Activated T-cell treated with anti-CD3 and anti-CD28 coated beads, Interleukin-2, amount 50 U/mL, for 1 hour (primary cell): ENCODE measurements at regions not wholly inside any gene's neighbourhood (a gene's known extent, or its start where the extent isn't known, plus 50 kb on each side); places are given as distances from the start of the nearest gene placed in this dataset.
"Not testable (repeated sequence)": the region's sequence is repeated elsewhere in the genome, so short reads cannot be mapped to it uniquely, and the experiment has no call there.

Experiments
- DNase-seq: peaks from one replicate; pipeline ENCODE4 v3.0.0-alpha.2; 2020

DNA sequence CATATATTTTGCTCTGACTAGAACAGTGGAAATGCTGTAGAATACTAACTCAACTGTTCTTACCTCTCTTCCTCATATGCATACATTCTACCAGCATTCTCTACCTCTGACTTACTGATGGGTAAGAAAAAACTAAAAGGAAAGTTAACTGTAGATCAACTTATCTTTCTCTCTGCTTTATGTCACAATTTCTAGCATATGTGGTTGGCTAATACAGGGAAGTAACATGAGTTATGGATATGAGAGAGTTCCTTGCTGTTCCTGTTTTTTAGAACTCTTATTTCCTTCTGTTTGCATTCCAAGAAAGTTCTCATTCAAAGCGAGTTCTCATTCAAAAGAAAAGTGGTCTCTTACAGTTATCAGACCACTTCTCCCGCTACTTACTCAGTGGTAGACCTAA is 226.8 kb upstream of the SGK1 start:
- DNase-seq: no peak

DNA sequence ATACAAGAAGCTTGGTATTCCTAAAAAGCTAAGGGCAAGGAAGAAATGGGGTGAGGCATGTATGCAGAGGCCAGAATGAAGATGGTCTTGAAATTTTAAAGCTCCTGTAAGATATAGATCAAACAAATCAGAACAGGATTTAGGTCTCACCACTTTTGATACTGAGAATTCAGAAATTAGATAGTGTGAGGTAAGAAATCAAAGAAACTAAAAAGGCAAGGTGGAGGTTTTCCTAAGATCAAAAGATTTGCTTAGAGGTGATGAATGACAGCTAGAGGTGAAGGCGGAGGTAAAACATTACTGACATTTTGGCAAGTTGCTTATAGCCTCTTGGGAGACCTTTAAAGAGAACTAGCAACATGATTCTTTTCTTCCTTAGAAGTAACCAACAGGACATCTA is 225.2 kb upstream of the SGK1 start:
- DNase-seq: no peak

DNA sequence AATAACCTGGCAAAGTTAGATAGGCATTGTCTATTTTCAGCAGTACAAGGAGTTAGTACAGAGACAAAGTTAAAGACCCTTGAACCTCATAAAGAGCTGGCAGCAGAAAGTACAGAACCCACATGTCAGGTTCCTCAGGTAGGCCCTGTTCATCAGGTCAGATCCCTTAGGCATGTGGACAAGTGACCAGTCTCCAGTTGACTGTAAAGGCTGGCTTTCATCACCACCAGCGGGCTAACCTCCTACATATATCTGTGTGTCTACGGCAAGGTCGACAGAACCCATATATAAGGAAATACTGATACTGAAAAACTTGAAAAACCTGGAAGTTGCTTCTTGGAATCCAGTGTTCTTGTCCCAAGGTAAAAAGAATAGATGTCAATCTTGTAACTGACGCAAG is 223.1 kb upstream of the SGK1 start:
- DNase-seq: no peak

DNA sequence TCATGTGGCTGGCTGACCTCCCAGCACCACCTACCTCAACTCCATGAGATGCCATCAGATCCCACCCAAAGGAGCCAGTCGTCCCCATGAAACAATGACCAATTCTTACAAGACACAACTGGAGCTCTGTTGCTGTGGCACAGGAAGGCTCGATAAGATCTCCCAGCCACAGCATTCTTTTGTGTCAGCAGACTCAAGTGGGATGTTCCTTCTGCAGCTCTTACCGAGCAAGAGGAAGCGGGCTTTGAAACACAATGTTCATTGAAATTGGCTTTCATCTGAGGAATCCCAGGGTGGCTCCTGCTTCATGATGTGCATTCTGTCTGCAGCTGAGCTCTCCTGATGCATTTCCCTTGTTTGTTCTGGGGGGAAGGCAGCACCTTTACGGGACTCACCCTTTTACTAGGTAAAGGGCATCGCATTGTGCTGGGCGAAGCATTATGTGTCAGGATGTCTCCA is 222.0 kb upstream of the SGK1 start:
- DNase-seq: no peak

DNA sequence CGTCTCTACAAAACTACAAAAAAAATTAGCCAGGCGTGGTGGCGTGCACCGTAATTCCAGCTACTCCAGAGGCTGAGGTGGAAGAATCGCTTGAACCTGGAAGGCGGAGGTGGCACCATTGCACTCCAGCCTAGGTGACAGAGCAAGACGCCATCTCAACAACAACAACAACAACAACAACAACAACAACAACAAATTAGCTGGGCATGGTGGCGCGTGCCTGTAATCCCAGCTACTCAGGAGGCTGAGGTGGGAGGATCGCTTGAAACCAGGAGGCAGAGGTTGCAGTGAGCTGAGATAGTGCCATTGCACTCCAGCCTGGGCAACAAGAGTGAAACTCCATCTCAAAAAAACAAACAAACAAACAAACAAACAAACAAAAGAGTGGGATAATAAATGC is 219.9 kb upstream of the SGK1 start:
- not testable (repeated sequence) for DNase-seq

DNA sequence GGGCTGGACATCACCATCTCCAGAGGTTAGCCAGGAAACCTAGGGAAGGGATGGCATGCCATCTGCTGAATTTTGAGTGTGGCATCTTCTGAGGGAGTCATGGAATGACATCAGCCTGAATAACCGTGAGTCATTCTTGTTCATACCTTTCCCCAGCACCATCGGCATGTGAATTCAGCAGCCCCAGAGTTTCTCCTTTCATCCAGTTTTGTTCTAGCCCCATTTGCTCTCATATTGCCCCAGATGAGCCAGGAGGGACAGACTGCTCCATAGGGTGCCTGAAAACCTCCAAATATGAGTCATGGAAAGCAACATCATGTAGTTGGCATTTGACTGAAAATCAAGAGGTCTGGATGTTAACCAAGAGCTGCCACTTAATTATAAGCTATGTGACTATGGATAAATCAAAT is 219.2 kb upstream of the SGK1 start:
- DNase-seq: no peak

DNA sequence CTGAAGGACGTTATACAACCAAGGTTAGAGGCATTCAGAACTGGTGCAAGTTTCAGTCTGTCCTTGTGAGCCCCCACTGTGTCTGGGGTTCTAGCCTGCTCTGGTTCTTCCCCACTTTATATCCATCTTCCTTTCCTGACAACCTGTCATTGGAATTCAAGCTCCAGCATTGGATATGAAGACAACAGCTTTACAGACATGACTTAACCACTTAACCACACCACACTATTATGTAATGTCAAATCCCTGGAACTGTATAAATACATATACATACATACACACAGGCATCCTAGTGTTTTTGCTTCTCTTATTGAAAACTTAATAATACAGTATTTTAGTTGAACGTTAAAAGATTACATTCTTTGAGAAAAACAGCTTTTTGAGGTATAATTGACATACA is 217.9 kb upstream of the SGK1 start:
- no peak for DNase-seq

DNA sequence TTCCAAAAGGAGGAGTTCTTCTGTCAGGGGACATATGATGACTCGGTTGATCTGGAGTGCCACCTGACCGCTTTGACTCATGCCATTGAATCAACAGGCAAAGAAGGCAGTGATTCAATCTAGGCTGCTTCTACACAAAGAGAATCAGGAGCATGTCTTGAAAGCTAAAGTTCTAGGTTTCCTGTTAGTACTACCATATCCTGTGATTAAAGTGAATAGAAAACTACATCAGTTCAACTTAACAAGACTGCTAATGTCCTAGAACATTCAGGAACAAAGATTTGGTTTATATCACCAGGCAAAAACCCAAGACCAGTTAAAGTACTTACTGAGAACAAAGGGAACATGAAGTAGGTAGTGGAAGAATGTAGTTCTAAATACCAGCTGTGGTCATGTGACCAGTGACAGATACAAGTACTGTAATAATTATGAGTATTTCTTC is 216.8 kb upstream of the SGK1 start:
- DNase-seq: no peak

DNA sequence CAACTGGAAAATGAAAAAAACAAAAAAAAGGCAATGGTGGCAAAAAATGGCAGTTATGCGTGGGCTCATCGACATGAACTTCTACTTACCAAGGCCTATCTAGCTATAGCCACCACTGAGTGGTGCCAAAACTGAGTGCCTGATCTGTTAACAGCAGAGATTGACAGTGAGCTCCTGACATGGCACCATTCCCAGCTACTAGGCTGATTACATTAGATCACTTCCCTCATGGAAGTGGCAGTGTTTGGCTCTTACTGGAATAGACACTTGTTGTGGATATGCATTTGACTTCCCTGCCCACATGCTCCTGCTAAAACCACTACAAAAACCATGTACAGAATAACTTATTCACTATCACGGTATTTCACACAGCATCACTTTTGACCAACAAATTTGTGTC is 216.1 kb upstream of the SGK1 start:
- DNase-seq: no peak

DNA sequence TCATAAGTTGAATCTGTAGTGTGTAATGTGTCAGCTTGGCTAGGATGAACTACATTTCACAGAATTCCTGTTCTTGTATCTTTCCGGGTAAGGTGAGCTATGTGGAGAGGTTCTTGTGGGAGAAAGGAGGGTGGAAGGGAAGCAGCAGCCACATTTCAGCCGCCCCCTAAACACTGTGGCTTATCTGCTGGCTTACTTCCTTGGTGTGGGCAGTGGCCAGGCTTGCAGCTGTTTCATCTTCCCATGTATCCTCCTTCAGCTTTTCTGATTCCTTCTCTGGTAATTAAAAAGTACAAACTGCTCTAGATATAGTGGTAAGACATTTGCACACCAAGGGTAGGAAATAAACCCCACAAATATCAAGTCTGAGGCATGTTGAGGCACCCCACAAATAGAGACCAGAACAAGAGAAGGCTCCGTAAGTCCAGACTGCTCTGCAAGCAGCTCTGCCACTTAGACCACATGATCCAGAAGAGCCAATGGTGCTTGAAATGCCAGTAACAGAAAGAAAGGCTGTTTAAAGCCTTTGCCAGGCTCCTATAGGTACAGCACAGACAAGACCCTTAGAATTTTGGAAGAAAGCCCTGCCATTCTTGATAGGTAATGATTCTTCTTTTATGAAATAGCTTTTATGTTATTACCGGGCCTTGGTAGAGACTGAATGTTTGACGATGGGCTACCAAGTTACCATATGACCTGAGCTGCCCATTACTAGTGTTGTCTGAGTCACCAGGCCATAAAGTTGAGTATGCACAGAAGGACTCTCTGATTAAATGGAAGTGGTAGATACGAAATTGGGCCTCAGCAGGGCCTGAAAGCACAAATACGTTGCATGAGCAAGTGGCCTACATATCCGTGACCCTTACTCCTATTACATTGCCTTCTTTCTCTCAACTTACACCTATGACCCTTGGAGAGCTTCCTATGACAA is 215.0 kb upstream of the SGK1 start:
- DNase-seq: no peak

DNA sequence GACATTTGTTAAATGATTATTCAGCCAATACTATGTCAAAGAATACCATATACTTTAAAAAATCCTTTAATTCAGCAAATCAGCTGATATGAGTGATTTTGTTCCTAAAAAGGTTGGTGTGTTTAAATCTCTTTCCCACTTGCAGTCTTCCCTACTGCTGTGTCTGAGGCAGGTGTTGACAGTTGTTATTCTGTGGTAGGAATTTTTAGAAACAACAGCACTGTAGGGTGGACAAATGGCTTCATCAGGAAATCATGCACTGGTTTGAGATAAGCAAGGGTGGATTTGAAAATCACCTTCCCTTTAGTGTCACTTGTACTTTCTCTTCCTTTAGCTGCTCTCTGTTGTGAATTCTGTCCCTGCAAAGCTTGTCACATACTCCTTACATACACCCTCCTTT is 213.7 kb upstream of the SGK1 start:
- no peak for DNase-seq

DNA sequence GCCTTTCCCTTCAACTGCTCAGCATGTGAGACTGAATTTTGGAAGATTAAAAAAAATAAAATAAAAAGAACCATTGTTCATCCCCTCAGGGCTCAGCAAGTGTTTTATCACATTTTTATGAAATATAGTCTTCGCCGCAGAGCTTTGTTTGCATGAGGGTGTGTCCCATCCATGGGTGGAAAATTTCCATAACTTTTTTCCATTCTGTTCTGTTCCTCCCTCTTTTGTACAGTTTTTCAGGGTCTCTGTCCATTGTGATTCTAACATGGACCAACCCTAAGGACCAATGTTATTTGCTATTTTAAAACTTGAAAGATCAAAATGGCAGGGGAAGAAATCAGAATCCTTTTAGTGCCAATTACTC is 213.3 kb upstream of the SGK1 start:
- DNase-seq: no peak

DNA sequence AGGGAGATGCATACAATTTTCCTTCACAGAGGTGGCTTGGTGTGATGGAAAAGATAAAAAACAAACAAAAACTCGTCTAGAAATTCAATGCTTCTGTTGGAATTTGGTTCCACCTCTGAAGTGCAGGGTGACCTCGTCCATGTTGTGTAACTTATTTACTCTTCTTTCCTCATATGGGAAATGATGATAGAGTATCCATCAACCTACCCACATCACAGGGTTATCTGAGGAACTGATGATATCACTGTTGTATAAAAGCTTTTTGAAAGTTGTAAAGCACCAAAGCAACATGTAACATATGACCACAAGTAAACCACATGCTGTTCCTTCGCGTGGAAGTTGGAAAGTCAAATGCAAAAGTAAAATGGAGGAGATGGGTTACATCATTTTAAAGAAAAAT is 212.0 kb upstream of the SGK1 start:
- no peak for DNase-seq

DNA sequence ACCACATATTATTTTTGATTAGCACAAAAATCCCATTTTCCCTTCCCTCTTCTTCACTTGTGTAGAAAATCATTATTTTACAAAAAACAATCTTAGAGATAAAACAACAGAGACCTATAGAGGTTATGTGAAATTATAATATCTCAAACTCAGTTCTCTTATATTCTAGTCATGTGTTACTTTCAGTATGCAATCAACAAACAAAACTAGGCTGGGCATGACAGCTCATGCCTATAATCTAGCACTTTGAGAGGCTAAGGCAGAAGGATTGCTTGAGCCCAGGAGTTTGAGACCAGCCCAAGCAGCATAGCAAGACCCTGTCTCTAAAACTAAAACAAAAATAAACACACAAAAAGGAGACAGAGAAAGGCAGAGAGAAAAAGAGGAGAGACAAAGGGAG is 211.4 kb upstream of the SGK1 start:
- DNase-seq: no peak

DNA sequence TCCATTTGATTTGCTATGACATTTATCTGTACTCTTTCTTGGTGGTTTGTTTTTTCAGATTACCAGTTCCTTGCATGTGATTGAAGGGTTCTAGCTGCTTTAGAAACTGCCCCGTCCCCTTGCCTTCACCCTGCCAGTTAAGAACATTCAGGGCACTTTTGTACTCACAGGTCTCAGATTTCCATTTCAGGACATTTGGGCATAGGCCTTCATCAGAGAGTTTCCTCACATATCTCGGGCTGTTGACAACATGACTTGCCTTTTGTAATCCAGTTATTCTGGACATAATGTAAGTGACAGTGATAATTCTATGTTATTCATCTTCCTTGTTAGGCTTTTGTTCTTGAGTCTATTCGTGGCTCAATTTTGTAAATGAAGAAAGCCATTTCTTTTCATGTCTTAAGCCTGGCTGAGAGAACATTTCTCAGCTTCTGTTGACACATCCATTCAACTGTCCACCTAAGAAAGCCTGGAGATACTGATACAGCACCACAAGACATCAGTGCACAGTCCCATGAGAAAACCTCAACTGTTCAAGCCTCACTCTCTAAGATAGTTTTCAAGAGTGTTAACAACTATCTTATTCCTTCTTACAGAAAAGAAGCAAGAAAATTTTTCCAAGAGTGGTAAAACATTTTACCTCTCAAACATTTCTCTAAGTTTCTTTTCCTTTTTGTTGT is 209.3 kb upstream of the SGK1 start:
- no peak for DNase-seq

DNA sequence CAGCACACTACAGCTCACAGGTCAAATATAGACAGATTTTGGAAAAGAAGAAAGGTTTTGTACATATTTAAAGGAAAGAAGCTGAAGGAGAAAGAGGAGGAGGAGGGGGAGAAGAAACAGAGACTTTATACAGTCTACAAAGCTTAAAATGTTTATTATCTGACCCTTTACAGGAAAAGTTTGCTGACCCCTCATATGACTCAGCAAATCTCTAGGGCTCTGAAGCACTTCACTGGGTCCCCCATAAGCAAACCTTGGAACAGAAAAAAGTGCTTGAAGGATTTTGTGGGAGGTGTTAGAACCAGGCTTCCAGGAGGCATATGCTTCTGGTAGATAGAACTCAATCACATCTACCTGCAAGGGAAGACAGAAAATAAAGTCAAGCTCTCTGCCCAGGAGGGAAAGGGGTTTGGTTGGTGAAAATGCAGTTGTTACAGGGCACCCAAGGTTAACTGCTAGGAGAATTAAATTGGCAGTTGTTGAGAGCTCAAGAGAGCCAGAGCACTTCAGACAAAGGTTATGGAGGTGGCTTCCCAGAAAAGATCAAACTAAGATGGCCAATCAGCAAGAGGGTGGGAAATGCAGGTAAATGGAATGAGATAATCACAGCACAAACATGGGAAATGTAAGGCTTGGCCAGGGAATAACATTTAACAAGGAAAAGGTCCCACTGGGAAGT is 207.4 kb upstream of the SGK1 start:
- DNase-seq: no peak

DNA sequence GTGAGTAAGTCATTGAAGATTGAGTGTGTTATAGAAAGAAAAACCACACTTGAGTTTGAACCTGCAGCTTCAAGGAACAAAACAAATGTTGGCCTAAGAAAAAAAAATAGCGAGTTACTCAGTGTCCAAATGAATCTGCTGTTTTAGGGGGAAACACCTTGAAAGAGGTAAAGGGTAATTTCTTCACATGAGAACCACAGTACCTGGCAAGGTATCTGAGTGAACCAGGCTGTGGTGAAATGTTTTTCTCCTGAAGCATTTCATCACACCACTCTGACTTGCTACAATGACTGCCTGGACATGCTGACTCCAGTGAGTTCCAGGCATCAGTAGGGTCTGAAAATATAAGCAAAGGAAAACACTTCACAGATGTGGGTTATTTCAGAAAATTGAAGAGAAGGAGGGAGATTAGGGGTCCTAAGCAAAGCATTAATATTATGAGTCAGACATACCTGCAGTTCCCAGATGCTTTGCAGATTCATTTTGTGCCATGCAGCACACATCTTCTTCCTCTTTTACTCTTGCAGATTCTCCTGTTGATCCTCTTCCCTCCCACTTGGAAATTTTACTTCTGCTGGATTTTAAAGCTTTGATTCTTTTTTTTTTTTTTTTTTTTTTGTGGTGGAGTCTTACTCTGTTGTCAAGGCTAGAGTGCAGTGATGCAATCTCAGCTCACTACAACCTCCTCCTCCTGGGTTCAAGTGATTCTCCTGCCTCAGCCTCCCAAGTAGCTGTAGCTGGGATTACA is 206.2 kb upstream of the SGK1 start:
- DNase-seq: no peak

DNA sequence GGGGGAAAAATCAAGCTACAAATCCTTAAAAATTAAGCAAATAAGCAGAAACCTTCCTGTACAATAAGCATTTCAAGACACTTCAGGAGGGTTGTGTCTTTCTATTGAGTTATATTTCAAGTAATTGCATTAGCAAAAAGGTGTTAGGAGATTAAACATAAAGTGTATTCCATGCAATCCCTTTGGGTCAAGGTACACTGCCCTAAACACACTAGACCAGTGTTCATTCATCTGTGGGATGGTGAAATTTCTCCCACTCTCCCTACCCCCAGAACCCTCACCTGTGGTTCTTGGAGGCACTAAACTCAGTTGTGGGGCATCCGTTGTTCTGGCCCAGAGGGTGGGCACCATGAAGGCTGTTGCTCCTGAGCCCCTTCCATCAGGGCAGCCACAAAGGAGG is 205.1 kb upstream of the SGK1 start:
- no peak for DNase-seq

DNA sequence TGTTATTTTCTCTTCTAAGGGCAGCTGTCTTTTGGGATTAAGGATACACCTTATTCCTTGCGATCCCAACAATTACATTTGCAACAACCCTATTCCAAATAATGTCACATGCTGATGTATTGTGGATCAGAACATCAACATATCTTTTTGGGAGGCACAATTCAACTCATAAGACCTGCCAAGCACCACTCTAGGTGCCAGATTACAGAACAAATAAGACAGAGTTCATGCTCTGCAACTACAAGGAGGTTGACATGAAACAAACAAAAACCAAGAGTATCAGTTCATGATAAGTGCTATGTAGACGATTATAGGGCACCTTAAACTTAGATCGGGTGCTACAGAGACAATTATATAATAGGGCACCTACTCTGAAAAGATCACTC is 203.2 kb upstream of the SGK1 start:
- no peak for DNase-seq

DNA sequence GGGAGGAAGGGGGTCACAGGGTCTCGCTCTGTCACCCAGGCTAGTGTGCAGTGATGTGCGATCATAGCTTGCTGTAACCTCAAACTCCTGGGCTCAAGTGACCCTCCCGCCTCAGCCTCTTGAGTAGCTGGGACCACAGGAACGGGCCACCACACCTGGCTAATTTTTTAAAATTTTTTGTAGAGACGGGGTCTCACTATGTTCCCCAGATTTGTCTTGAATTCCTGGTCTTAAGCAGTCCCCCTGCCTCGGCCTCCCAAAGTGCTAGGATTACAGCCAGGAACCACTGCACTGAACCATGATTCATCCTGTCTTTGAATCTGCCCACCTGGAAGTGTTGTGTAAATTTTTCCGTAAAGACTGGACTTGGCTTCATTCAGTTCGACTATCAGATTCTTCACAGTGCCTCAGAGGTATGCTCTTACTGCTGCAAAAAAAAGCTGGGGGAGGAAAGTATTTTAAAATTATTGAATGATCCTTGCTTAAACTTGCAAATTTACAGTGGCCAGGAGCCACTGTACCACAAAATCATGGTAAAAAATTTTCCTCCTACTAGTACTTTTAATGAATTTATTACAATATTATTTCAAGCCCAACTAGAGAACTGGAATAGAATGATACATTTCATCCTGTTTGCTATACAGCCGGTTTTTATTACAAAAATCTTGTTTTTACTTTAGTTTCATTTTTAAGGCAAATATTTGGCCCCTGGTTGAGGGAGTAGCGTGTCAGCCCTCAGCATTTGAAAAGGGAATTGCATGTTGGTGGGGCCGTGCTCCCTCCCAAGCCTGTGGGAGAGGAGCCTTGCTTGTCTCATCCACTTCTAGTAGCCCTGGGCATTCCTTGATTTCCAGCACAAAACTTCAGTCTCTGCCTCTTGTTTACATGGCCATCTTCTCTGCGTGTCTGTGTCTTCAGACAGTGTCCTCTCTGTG is 202.5 kb upstream of the SGK1 start:
- no peak for DNase-seq

DNA sequence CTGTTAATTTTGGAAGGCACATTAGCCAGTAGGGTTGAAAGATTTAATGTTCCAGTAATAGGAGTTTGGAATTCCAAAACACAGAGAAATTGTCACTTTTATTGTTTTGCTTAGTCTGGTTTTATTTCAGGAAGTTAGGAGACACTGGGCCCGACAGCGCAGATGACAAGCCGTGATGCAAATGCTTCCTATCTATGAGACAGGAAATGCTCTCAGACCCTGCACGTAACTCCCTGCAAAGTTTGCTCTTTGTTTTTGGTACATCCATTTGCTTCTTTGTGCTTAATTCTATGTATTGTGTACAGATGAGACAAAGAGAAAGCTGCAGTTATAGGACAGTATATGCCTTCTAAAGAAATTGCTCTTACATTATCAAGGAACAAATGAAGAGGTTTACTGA is 201.6 kb upstream of the SGK1 start:
- peak; percentile 37 for DNase-seq

DNA sequence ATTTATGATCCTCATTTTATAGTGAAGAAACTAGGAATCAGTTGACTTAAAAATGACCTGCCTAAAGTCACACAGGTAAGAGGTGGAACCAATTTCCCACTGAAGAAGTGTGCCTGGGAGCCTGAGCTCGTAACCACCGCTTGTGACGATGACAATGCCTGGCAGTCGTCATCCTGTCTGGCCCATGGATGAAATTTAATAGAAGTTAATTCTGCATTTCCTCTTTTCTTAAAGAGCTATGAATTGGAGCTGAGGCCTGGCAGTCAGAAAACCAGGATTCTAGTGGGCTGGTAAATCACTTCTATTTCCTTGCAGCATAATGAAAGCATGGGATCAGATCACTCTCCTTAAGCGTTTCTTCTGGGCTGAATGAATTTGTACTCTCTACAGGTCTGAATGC is 200.0 kb upstream of the SGK1 start:
- DNase-seq: no peak
